ENCODE measurements at regions not wholly inside any gene's neighbourhood (a gene's known extent, or its start where the extent isn't known, plus 50 kb on each side); places are given as distances from the start of the nearest gene placed in this dataset.
"Not testable (repeated sequence)": the region's sequence is repeated elsewhere in the genome, so short reads cannot be mapped to it uniquely, and the experiment has no call there.

DNA sequence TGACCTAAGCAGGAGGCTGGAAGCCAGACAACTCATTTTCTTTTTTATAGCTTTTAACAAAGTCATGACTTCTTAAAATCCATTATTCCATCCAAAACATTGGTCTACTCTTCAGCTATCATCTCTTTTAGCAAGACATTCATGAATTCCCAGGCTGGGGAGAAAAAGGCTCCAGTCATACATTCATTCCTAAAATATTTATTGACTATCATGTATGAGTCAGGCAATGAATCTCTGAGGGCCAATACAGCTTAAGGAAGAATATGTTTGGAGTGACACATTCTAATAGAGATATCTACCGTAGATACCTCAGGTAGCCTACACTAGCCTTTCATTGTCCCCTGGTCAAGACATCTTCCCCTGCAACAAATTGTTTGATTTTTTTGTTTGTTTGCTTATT, 196.4 kb upstream of the NANOGP8 start:
- DNase-seq: no peak

DNA sequence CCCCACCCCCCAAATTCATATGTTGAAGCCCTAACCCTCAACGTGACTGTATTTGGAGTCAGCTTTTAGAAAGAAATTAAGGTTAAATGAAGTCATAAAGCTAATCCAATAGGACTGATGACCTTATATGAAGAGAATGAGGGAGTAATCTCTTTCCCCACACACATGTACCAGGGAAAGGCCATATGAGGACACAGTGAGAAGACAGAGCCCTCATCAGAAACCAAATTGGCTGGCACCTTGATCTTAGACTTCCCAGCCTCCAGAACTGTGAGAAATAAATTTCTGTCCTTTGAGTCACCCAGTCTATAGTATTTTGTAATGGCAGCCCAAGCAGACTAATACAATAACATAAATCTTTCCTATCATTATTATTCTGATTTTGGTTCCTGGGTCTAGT, 194.7 kb upstream of the NANOGP8 start:
- DNase-seq: no peak

DNA sequence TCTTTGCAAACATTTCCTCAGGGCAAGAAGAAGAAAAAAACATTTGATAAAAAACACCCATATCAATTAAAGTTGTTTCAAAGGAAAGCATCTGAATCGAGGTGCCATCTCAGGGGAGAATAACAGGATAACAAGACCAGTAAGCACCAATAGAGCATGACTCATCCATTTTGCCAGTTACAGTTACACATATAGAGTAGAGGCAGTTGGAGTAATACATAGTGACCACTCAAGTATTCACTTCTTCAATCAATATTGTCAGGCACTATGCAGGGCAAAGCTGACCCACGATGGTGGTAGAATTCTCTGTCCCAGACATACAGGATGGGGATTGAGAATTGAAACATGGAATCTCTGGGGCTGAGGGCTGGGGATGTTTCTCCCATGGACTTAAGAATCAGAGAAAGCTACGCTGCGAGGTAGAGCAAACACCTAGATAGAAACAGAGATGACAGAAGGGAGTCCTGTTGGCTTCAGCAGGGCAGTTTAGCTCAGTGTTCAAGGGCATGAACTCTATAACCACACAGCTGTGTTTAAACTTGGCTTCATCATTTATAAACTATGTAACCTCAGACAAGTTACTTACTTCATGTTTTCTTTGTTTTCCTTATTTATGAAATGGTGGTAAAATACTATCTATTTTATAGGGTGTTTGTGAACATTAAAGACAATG, 186.4 kb upstream of the NANOGP8 start:
- no peak for DNase-seq

DNA sequence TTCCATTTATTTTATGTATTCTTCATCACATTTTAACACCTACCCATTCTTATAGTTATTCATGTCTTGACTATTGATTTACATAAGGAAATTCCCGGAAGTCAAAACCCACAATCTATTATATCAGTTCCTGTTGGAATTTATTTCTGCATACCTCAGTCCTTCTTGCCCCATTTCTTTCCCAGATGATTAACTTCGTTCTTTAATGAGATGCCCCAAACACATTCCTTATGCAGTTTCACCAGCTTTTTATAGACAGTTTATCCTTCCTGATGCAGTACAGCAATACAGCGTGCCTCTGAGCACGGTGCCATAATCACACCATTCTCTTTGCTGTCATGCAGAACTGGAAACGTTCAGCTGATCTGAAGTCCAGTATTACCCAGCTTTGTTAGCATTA, 175.8 kb upstream of the NANOGP8 start:
- no peak for DNase-seq

DNA sequence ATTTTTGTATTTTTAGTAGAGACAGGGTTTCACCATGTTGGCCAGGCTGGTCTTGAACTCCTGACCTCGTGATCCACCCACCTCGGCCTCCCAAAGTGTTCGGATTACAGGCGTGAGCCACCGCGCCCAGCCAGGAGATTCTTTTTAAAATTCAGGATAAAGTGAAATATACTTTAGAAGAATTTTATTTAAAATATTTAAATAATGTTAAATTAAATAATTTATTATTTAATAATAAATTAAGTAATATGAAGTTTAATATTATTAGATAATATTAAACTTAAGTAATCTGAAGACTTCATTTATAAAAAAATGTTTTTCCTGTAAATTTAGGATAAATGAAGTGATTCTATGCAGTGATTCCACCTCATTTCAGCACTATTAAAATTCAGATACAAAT, 175.2 kb upstream of the NANOGP8 start:
- DNase-seq: not testable (repeated sequence)

DNA sequence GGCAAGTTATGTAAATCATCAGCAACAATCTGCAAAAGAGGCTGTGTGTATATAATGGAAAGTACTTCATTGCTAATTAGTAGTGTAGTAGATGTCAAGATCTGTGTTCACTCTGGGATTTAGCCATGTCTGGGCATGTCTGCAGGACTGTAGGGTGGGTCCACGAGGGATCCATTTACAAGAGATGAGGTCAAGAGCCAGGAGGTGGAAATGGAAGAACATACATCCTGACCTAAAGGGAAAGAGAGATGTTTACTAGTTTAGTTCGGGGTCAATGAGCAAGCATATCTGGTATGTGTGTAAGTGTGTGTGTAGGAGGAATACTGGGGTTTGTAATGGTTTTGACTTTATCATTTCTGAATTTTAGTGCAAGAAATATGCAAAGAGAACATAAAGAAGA, 171.5 kb upstream of the NANOGP8 start:
- DNase-seq: no peak

DNA sequence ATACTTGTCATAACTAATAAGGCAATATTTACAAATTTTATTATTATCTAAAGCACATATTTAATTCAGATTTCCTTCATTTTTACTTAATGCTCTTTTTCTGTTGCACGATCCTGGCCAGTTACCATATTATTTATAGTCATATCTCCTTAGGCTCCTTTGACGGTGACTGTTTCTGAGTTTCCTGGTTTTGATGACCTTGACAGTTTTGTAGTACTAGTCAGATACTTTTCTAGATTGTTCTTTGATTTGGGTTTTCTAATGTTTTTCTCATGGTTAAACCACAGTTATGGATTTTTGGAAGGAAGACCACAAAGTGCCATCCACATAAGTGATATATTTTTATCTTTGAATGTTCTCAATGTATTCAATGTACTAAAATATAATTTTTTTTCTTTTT, 171.0 kb upstream of the NANOGP8 start:
- no peak for DNase-seq

DNA sequence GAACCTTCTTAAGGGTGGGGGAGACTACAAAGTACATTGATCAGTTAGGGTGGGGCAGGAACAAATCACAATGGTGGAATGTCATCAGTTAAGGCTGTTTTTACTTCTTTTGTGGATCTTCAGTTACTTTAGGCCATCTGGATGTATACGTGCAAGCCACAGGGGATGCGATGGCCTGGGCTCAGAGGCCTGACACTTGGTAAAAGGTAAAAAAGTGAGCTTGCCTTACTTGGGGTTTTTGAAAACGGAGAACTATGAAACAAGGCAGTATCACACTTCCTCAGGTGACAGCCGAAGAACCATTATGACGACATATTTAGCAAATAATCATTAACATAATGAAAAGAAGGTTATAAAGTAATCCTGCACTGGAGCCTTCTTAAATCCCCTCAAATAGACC, 169.8 kb upstream of the NANOGP8 start:
- not testable (repeated sequence) for DNase-seq

DNA sequence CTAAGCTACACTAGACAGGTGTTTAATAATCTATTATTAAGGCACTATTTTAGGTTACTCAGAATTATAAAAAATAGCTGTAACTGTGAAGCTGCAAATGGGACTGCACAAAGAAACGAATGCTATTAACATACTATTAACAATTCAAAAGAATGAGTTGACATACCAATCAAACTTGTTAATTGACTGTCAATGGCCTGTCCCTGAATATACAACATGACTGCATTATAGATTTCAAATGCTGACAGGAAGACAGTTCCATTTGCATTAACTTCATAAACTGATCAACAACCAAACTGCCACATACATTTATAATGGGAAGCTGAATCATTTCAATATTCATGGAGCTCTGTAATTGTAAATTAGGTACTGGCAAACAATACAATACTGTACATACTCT, 169.0 kb upstream of the NANOGP8 start:
- no peak for DNase-seq

DNA sequence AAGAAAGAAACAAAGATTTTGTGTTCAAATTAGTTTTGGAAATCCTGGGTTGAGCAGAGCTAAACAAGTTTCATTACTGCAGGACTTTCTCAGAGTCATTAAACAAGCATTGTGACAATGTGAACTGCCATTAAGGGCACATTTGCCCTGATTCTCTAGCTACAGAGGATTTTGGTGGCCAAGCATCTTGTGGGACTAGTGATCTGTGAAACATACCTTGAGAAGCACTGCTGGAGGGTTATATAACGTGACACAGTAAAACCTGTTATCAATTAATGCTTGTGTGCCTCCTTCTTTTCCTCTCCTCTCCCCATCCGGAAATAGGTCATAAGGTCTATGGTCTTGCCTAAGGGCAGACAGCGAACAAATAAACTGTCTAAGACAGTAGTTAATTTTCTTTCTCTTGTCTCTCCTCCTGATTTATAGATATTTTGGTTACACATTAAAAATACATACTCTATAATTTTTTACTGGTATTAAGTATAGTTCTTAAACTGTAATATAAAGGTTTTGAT, 167.3 kb upstream of the NANOGP8 start:
- no peak for DNase-seq

DNA sequence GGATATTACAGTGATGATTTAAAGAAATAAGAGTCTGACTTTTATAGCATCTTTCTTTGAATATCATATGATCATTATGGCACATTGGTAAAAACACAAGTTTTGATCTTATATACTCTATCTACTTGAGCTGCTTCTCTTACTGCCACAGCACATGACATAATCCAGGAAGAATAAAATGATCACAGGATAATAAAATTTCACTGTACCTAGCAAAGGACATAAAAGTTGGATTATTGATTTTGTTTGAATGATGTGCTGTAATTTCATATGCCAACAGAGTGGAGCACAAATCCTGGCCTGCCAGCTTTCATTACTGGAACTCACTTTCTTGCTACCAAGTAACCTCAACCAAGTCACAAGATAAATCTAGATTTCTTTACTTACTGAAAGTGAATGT, 162.1 kb upstream of the NANOGP8 start:
- DNase-seq: no peak

DNA sequence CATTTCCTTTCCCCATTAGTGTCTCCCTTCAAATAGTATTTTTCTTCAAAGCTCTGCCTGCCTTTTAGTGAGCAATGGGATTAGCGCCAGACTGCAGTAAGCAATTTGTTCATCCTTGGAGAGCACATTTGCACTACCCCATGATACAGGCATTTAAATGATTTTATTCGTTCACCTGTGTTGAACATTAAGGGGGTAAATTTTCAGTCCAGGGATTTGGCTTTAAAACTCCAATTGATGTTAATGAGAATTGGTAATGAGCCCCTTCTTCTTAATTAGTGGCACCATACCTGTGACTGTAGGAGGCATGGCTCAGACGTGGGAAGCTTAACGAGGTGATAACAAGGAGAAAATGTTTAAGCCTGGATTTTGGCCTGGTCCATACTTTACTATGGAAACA, 161.4 kb upstream of the NANOGP8 start:
- DNase-seq: no peak

DNA sequence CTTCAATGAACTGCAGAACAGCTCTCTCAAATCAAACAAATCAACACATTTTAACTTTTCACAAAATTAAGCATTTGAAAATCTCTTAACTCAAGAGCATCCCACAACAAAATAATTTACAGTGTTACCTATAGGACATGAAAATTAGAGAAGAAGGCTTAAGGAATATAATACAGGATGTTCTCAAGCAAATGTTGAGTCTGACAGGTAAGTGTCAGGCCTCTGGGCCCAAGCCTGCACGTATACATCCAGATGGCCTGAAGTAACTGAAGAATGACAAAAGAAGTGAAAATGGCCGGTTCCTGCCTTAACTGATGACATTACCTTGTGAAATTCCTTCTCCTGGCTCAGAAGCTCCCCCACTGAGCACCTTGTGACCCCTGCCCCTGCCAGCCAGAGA, 160.6 kb upstream of the NANOGP8 start:
- not testable (repeated sequence) for DNase-seq

DNA sequence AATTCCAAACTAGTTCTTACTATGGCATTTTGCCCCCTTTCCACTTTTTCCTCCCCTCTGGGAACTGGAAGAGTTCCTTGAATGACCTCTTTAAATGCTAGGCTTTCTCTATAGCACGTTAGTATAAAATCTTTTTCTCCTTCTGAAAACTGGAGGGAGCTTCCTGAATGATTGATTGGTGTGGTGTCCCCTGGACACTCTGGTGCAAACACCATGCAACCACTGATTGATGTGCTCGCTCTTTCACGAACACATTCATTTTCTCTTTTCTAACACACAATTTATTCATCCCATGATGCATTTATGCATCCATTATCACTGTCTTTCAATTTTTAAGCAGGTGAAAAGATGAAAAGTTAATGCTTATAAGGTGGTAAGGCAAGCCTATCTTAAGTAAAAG, 159.1 kb upstream of the NANOGP8 start:
- no peak for DNase-seq

DNA sequence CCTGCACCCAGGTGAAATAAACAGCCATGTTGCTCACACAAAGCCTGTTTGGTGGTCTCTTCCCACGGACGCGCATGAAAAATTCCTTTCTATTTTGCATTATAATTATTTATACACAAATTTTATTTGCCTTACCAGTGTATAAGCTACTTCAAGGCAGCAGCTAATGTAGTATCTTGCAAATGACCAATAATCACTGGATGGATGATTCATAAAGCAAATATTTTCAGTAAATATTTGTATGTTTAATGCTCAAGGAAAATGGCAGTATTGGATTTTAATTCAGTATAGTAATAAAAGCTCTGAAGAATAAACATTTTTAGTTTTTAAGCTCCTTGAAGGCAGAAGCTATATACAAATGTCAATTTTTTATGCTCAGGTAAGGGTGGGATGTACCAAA, 158.7 kb upstream of the NANOGP8 start:
- DNase-seq: no peak

DNA sequence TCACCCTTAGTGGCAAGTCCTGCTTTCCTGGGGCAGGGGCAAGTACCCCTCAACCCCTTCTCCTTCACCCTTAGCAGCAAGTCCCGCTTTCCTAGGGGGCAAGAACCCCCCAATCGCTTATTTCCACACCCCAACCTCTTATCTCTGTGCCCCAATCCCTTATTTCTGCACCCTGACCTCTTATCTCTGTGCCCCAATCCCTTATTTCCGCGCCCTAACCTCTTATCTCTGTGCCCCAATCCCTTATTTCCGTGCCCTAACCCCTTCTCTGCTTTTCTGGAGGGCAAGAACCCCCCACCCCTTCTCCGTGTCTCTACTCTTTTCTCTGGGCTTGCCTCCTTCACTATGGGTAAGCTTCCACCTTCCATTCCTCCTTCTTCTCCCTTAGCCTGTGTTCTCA, 154.6 kb upstream of the NANOGP8 start:
- DNase-seq: not testable (repeated sequence)

DNA sequence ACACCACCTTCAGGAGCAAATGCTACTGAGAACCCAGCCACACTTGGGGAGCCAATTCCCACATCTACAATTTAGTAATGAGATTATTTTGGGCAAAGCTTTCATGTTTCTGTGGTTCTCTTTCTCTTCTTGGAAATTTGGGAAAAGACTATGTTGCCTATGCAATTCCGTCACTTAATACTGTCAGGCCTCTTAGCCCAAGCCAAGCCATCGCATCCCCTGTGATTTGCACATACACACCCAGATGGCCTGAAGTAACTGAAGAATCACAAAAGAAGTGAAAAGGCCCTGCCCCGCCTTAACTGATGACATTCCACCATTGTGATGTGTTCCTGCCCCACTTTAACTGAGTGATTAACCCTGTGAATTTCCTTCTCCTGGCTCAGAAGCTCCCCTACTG, 153.4 kb upstream of the NANOGP8 start:
- not testable (repeated sequence) for DNase-seq

DNA sequence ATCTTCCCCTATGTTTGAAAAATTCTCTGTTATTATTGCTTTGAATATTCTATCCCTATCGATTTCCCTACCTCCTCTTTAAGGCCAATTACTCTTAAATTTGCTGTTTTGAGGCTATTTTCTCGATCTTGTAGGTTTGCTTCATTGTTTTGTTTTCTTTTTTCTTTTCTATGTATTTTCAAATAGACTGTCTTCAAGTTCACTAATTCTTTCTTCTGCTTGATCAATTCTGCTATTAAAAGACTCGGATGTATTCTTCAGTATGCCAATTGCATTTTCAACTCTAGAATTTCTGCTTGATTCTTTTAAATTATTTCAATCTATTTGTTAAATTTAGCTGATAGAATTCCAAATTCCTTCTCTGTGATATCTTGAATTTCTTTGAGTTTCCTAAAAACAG, 144.0 kb upstream of the NANOGP8 start:
- no peak for DNase-seq

DNA sequence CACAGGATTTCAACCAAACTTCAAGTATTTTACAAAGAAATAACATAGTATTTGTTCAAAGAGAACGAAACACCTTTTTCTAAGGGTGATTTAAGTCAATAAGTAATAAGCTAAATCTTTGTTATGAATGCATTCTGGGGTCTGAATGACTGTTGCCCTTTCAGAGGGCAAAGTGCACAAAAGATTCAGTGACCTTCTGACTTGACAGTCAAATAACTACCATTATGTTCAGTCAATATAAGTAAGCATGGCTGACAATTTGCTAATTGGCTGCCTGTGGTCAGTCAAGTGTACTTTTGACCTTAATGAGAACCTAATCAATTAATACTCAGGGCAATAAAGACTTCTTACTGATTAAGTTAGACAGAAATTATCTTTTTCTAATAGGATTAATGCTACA, 133.1 kb upstream of the NANOGP8 start:
- DNase-seq: no peak

DNA sequence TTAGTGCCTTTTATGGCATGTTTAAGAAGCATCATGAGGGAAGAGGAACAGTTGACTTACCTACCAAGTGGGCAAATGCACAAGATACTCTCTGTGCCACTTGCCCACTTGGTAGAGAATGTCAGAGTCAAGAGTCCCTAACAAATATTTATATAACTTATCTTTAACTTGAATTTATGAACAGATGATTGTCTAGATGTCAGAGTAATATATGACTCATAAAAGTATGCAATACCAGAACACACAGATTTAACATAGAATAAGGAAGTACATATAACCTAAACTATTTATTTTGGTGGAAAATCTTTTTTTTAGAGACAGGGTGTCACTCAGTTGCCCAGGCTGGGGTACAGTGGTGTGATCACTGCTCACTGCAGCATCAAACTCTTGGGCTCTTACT, 130.0 kb upstream of the NANOGP8 start:
- DNase-seq: no peak

DNA sequence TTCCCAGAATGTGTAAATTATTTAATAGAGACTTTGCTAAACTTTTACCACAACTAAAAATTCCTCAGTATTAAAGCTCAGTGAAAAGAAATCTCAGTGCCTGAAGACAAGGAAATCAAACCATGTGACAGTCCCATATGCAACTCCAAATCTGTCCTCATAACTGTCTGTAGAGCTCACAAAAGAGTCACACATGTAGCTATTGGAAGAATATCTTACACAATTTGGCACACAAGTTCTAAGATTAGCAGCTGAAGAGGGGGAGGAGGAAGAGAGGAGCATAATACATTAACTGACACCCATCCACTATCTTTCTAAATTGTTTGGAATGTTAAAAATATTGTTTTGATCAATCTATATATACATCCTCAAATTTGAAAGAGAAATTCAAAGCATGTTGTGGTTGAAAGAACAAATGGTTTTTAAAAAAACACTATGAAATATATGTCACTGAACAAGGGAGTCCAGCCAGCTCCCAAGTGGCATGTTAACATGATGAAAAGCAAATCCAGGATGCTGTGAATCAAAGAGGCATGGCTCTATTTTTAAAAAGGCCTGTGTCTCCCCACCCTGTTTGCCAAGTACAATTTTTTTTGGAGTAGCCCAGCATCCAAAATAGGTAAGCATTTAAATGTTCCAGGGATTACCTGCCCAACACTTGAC, 126.3 kb upstream of the NANOGP8 start:
- DNase-seq: no peak

DNA sequence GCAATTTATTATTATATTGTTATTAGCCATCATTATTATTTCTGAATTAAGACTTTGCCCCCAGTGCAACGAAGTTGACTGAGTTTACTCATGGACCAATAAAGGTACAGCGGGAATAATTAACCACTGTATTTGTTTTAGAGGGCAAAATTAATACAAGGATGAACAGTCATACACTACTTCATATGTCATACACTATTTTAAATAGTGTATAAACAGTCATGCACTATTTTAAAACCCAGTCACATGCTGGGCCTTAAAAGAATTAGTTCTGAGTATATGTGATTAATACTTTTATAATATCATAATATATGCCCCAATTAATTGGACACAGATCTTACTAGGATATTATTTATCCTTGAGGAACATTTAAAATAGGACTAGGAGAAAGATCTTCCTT, 125.3 kb upstream of the NANOGP8 start:
- DNase-seq: no peak

DNA sequence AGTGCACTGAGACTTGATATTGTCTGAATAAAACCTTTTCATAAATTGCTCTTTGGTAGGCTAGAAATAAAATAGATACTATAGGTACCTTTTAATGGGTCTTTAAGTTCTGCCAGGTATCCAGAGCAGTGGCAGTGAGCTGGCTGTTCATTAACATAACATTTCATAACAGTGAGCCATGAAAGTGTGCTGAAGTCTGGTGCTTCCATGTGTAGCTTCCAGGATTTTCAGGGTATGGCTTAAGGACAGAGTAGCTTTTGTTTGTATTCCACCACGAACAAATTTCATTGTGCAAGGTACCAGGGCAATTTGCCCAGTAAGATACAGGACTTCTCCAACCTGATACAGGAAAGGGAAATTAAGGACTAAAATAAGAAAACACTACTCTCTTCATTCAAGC, 124.7 kb upstream of the NANOGP8 start:
- DNase-seq: no peak

DNA sequence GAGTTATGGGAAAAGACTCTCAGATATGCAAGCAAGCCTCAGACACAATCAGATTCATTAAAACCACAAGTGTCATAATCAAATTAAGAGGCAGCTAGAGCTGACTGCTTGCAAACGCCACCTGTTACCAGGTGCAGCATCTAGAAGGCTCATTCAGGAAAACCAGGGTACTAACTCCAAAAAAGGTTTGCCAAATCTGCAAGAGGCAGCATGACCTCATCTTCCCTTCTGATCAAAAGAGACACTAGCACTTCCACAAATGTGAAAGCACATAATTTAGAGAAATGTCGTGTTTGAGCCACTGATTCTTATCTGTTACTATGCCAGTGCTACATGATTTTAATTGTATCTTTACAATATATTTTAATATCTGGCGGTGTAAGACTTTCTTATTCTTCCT, 123.3 kb upstream of the NANOGP8 start:
- no peak for DNase-seq
